ENCODE measurements at regions not wholly inside any gene's neighbourhood (a gene's known extent, or its start where the extent isn't known, plus 50 kb on each side); places are given as distances from the start of the nearest gene placed in this dataset.

DNA sequence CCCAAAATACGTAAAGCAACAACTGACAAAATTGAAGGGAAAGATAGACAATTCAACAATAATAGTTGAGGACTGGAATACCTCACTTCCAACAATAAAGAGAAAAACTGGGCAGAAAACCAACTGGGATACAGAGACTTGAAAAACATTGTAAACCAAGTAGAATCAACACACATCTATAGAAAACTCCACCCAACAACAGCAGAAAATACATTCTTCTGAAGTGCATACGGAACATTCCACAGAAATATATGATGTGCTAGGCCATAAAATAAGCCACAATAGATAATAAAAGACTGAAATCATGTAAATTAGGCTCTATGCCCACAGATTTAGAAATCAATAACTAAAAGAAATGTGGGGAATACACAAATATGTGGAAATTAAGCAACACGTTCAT is 98.4 kb upstream of the THBS1 start:
- no peak for DNase-seq (ENCODE audit: low read depth)

DNA sequence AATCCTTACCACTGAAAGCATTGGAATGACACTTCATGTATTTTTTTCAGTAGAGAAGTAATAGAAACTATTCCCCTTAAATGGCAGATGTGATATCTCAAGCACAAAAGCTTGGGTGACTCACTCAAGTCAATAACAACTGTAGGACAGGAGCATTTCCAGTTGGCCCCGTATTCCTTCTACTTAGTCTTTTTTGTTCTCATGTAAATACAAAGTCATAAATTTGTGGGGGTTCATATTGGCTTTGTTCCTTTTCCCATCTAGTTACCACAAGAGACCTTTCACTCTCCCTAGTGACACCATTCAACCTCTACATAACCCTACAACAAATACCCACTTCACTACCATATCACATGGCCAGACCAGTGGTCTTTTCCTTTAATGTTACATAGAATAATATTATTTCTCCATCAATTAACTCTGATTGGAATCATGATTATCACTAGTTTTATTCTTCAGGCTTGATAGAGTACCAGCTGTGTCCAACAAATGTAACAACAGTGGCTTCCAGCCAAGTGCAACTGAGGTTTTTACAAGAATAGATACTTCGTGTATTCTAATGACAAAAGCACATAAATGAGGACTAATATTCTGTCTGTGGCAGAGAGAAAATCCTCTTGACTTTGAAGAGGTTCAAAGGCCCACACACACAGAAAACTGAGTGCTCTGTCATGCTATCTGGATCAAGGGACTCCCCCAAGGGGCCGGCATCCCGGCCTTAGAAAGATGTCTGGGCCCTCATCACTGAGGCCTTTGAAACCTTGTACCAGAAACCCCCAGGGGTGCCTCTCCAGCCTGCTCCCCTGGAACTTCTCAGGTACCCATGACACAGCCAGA is 94.0 kb upstream of the THBS1 start:
- DNase-seq (ENCODE audit: low read depth), result no peak

GRCh38 chr15:39487458-39487735 is 93.5 kb upstream of the THBS1 start:
- DNase-seq (ENCODE audit: low read depth), result no peak

- DNase-seq (ENCODE audit: low read depth), result no peak
Observed at GRCh38 chr15:39488516-39488915, 92.4 kb upstream of the THBS1 start.

DNA sequence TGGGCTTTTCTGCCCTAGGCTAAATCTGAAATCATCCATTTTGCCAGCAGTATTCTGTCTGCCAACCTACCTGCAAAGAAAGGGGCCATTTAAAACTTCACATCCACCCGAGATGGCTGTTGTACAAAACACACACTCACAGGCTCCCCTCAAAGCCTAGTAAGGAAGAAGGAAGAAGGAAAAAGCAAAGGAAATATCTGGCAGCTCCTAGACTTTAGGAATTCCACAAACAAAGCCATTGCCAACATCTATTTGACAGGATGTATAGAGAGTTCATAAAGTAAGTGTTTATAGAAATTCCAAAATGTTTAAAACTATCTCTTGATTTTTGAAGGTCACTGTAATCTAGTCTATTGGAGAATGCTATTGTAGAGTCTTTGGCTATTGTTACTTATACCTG is 91.9 kb upstream of the THBS1 start:
- no peak for DNase-seq (ENCODE audit: low read depth)

DNA sequence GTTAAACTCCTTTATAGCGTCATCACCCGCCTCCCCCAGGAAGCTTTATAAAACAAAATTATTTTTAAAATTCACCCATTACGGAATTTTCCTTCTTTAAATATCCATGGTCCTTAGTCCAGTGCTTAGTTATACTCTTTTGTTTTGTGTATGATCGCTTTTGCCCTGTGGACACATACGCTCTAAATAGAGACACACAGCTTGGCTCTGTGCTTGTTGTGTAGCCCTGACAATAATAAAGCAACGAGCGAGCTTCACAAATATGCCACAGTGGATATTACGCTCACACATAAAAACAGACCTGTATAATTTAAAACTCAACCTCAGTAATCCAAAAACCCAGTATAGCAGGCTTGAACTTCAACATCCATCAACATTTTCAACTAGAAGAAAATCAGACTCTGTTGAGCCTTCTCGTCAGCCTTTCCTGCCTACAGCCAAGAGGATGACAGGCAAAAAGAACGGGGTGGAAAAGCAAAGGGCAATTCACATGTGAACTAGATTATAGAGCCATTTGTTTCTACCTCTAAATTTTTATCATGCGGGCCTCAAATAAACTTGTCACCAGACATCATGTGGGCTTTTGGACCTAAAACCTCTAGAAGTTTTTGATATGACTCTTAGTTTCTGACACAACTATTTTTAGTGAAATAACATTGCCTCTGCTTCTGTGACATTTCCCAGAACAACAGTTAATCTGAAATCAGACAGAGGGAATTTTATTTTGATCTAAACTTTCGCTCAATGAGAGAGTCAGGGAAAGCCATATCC is 89.6 kb upstream of the THBS1 start:
- no peak for DNase-seq (ENCODE audit: low read depth)

DNA sequence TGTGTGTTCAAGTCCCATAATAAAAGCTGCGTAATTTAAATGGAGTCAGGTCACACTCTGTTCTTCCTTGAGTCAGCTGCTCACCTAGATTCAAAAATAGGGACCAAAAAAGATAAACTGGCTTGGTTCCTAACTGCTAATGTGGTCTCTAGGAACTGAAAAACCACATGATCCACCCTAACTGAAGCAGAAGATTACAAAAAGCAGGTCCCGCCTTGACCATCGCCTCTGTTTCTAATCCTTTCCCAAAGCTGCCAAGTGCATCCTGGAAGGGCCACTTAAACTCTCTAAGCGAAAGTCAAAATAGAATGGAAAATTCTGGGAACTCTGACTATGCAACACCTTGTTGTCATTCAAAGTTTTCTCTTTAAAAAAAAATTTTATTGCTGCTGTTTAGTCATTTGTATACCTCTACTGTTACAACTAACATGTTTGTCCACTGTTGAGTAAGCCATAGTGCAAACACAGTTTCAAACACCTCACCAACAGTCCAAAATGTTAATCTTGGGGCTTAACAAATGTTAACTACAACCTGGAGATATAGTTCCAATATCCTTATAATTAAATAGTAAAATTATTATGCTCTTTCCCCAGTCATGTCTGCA is 88.9 kb upstream of the THBS1 start:
- no peak for DNase-seq (ENCODE audit: low read depth)

- no peak for DNase-seq (ENCODE audit: low read depth)
Observed at GRCh38 chr15:39493424-39494067, 87.3 kb upstream of the THBS1 start.

DNA sequence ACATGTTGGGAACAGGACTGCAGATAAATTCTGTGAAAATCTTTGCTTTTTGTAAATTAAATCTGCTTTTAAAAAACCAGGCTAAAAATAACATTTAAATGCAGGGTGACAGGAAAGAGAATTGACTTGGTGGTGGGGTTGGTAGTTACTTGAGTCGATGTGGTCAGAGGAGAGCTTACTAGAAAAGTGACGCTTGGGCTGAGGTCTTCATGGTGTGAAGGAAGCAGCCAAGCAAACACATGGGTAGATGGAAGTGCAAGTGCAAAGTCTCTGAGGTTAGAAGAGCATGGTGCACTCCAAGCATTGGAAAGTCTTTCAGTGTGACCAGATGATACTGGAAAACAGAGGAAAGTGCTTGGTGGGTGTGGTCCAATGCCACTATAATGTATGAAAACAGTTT is 86.4 kb upstream of the THBS1 start:
- no peak for DNase-seq (ENCODE audit: low read depth)

DNA sequence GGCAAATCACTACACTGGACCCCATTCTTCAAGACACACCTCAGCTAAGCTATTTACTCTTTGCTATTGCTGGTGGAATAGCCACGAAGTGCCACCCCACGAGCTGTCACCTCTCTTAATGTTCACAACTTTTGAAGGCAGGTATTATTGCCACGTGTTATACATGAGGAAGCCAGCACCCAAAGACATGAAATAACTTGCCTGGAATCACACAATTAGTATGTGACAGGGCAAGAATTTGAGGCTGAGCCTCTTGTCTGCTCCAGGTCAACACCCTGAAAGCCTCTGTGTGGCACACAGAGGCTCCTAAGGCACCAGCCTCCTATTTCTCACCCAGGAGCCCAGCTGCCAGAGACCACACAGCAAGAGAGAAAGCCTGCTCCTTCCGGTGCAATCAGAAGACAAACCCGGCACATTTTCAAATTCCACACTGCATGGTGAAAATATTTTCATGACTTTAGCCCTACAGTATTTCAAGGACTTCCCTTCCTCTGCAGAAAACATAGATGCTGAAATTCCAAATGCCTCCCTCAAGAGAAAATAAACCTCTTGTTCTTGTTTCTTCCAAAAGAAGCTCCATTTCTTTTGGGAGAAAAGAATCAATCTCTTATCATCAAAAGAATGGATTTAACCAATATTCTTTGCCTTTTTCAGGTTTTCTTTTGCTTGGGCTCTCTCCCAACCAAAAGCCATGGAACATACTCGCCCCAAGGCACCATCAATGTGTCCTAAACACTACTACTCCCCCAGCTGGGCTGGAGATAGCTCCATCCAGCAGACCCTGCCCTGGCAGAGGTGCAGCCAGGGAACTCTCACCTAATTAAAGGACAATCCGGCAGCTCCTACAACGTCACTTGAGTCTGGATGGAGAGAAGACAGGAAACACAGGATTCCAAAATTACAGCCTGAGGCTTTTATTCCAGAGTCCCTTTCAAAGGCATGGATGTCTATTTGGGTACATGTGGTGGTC is 84.7 kb upstream of the THBS1 start:
- no peak for DNase-seq (ENCODE audit: low read depth)

DNA sequence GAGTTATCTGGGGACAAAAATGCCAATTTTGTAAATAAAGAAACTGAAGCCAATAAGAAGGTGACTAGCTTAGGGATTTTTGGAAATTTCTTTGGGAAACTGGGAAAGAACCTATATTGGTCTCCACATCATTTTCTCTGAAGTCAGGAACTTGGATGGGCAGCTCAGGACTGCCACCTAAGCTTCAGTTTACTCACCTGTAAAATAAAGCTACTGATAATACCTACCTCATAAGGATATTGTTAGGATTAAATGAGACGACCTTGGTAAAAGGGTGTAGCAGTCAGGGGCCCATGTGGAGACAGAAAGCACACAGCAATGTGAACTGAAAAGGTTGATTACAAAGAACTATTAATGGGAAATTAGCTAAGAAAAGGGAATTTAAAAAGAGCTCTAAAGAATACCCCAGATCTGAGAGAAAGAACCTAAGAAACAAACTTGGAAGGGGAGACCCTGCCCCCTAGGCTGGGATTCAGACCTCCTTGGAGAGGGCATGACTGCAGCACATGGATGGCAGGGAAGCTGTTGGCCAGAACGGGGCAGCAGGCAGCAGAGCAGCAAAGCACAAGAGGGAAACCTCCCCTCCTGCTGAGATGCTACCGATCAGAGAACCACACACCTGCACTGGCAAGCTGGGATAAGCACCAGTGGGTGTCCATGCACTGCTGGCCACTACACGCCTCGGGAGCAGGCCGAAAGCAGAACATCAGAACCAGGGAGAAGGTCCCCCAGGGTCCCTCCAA is 83.7 kb upstream of the THBS1 start:
- no peak for DNase-seq (ENCODE audit: low read depth)

GRCh38 chr15:39497759-39498565 is 82.9 kb upstream of the THBS1 start:
- DNase-seq (ENCODE audit: low read depth), result no peak

DNA sequence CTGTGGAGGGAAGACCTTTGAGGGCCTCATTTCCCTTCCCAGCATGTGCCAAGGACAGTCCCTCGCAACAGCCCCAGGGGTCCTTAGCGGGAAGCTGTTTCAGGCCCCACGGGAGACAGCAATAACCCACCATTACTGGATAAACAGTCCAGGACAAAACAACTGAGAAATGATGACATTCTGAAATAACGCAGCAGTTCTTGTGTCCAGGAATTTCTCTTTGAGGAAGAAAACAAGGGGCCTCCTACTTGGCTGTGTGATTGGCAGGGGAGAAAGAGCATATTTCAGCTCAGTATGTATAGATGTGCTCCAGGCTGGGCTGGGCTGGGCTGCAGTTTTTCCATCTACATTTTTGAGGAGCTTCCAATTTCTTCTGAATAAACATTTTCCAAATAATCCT is 82.2 kb upstream of the THBS1 start:
- DNase-seq (ENCODE audit: low read depth), result no peak

GRCh38 chr15:39499042-39499441 is 81.8 kb upstream of the THBS1 start:
- DNase-seq (ENCODE audit: low read depth), result no peak

DNA sequence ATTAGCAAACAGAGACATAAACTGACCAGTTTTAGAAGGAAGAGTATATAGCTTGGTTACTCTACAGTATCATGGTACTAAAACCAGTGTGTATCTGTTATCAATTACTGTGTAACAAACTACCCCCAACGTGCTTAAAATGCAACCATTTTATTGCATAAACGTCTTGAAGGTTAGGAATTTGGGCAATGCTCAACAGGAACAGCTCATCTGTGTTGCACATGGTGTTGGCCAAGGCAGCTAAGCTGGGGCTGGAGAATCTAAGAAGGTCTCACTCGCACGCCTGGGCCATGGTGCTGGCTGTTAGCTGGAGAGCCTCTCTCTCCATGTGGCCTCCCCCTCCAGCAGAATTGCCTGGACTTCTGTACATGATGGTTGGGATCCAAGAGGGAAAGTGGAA is 81.2 kb upstream of the THBS1 start:
- no peak for DNase-seq (ENCODE audit: low read depth)

DNA sequence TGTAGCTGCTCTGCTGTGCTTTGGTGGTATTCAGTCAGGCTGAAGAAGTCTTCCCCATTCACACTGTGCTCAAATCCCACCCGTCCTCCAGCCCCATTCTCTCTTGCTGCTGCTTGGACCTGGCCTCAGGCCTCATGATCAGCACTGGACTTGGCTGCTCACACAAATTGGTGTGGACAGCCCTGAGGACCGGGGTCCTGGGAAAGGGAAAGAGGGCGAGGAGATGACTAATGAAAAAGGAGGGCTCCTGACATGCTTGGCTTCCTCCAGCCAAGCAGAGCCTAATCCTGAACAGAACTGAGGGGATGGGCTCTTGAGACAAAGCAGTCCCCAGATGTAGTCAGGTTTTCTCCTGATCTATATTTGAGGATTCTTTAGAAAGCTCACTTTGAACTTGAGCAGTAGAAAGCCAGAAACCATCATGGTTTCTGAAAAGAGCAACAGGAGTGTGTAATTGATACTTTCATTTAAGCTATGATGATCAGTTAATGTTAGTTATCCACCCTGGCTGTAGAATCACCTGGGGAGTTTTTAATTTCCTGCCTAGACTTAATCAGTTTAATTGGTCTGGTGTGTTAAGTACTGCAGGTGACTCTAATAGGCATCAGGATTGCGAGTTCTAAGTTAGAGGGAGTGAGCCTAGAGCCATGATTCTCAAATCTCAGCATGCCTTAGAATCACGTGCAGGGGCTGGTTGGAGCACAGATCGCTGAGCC is 79.4 kb upstream of the THBS1 start:
- DNase-seq (ENCODE audit: low read depth), result no peak

DNA sequence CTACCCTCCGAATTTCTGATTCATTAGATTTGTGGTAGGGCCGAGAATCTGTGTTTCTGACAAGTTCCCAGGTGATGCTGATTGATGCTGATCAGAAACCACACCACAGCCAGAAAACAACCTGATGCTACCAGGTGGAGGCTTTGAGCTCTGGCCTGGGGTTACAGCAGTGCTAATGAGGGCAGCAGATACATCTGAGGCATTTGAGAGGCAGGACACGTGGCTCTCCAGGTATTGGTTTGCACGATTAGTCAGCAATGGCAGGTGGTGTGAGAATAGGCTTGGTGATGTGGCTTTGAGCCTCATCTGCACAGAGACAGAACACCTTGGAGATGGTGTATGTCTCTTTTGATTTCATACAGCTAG is 78.8 kb upstream of the THBS1 start:
- no peak for DNase-seq (ENCODE audit: low read depth)

- DNase-seq (ENCODE audit: low read depth), result no peak
Observed at GRCh38 chr15:39502611-39503195, 78.2 kb upstream of the THBS1 start.

- no peak for DNase-seq (ENCODE audit: low read depth)
Observed at GRCh38 chr15:39503526-39503925, 77.4 kb upstream of the THBS1 start.
